ENCODE measurements at regions not wholly inside any gene's neighbourhood (a gene's known extent, or its start where the extent isn't known, plus 50 kb on each side); places are given as distances from the start of the nearest gene placed in this dataset.

DNA sequence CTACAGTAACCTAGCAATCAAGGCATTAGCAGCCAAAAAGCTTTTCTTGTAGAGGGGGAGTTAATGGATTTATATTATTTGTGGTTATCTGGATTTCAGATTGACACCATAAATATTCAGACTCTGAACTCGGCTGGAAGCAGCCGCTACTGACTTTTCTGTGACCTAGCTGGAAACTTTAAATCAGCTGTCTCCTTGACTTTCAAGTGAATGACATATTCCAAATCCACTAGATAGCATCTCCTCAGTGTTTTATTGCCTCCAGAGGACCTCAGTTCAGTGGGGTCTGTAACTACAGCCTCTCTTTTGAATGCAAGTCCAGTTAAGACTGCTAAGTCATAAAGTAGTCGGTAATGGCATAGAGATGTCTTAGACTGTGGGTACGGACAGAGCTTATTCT lies 448.5 kb downstream of the NUF2 start:
- Mint-ChIP-seq H3K36me3 (ENCODE audit: low read depth) (no peaks in the 10 kb centered on the region), H3K27me3 (ENCODE audit: low read depth) (peaks cover 1% of the 10 kb centered on the region), H3K4me3 (ENCODE audit: unreplicated experiment) (no peak overlapping the region), H3K27ac (ENCODE audit: unreplicated experiment) (no peak overlapping the region), H3K4me1 (ENCODE audit: low read depth) (no peaks in the 10 kb centered on the region), H3K9me3 (ENCODE audit: low read depth) (peaks cover 3% of the 10 kb centered on the region)
- TF ChIP-seq, protein P1, sequence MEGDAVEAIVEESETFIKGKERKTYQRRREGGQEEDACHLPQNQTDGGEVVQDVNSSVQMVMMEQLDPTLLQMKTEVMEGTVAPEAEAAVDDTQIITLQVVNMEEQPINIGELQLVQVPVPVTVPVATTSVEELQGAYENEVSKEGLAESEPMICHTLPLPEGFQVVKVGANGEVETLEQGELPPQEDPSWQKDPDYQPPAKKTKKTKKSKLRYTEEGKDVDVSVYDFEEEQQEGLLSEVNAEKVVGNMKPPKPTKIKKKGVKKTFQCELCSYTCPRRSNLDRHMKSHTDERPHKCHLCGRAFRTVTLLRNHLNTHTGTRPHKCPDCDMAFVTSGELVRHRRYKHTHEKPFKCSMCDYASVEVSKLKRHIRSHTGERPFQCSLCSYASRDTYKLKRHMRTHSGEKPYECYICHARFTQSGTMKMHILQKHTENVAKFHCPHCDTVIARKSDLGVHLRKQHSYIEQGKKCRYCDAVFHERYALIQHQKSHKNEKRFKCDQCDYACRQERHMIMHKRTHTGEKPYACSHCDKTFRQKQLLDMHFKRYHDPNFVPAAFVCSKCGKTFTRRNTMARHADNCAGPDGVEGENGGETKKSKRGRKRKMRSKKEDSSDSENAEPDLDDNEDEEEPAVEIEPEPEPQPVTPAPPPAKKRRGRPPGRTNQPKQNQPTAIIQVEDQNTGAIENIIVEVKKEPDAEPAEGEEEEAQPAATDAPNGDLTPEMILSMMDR (IDR thresholded peaks at IDR 0.05) = no peak
- no peak for DNase-seq (ENCODE audit: low spot score)

DNA sequence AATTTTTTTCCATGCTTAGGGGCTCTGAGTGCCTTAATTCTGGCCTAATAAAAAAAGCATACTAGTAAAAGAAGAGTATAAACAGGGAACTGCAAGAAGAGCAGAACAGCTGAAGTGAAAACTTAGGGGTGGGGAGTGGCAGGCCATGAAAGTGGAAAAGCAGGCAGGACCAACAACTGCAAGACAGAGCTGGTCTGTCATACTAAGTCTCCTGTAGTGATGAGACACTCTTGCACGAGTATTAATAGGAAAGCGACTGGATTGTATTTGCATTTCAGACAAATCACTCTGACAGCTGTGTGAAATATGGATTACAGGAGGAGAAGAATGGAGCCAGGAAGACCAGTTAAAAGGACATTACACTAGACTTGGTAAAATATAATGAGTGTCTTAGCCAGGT lies 449.9 kb downstream of the NUF2 start:
- Mint-ChIP-seq H3K27me3 (ENCODE audit: low read depth) (peaks cover 1% of the 10 kb centered on the region), H3K4me3 (ENCODE audit: unreplicated experiment) (no peak overlapping the region), H3K9me3 (ENCODE audit: low read depth) (no peaks in the 10 kb centered on the region), H3K36me3 (ENCODE audit: low read depth) (no peaks in the 10 kb centered on the region), H3K4me1 (ENCODE audit: low read depth) (no peaks in the 10 kb centered on the region), H3K27ac (ENCODE audit: unreplicated experiment) (no peak overlapping the region)
- no peak for DNase-seq (ENCODE audit: low spot score)
- TF ChIP-seq, protein P1 (IDR thresholded peaks at IDR 0.05) = no peak

DNA sequence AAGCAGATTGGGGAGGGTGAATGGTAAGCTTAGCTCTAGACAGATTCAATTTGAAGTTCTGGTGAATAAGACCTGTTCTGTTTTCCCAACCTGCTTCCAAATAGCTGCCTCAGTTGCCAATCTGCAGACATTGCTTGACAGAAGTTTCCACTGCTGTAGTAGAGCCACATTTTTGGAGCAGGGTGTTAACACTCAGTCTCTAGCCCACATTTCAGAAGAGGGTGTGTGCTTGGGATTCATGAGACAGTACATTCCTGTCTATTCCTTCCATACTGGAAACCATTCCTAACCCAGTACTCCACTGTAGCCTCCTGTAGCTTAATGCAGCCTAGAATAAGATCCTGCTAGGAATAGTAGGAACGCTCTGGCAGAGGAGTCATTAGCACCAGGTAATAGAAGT lies 450.5 kb downstream of the NUF2 start:
- Mint-ChIP-seq H3K27me3 (ENCODE audit: low read depth) (peaks cover 1% of the 10 kb centered on the region), H3K9me3 (ENCODE audit: low read depth) (peaks cover 3% of the 10 kb centered on the region), H3K36me3 (ENCODE audit: low read depth) (no peaks in the 10 kb centered on the region), H3K27ac (ENCODE audit: unreplicated experiment) (no peak overlapping the region), H3K4me1 (ENCODE audit: low read depth) (no peaks in the 10 kb centered on the region), H3K4me3 (ENCODE audit: unreplicated experiment) (no peak overlapping the region)
- DNase-seq (ENCODE audit: low spot score) = no peak
- TF ChIP-seq, protein P1 (IDR thresholded peaks at IDR 0.05) = no peak

DNA sequence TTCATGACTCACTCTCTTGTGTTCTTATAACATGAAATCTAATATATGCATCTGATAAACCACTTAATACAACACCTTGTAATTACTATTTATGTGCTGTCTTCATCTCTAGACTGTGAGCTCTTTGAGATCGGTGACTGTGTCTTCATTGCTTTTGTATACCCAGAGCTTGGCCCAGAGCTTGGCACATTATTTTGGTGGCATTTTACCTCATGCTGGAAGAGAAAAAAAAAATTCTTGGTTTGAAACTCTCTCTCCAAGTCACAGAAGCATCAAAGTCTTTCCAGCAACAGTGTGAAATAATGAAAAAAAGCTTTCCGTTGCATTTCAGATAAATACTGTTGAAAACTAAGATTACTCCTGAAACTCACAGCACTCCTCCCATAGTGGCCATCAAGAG lies 451.6 kb downstream of the NUF2 start:
- H3K27ac Mint-ChIP-seq (ENCODE audit: unreplicated experiment) = no peak overlapping the region
- no peak overlapping the region for H3K4me3 Mint-ChIP-seq (ENCODE audit: unreplicated experiment)
- no peaks in the 10 kb centered on the region for H3K4me1 Mint-ChIP-seq (ENCODE audit: low read depth)
- H3K27me3 Mint-ChIP-seq (ENCODE audit: low read depth) = peaks cover 1% of the 10 kb centered on the region
- peaks cover 8% of the 10 kb centered on the region for H3K9me3 Mint-ChIP-seq (ENCODE audit: low read depth)
- no peaks in the 10 kb centered on the region for H3K36me3 Mint-ChIP-seq (ENCODE audit: low read depth)
- no peak for DNase-seq (ENCODE audit: low spot score)
- TF ChIP-seq, protein P1 (IDR thresholded peaks at IDR 0.05) = no peak

DNA sequence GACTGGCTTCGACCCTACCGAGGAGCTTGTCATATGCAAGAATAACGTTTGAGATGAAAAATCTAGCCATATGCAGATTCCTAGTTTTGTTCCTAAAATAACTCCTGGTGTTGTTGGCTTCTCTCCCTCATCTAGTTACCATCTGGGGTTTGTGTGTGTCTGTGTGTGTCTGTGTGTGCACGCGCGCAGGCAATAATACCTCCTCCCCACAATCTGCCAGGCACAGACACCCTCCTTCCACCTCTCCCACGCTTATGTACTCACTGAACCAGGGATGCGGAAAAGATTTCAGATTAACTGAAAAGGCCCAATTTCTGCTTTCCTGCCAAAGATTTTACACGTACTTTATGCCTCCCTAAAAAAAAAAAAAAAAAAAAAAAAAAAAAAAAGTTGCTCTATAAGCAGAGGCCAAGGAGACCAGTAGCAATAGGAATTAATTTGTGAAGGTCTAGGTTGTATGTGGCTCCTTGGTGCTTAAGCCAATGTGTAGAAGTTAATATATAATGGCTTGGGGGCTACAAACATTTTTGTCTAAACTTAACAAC lies 452.7 kb downstream of the NUF2 start:
- Mint-ChIP-seq H3K9me3 (ENCODE audit: low read depth) (peaks cover 10% of the 10 kb centered on the region), H3K36me3 (ENCODE audit: low read depth) (no peaks in the 10 kb centered on the region), H3K4me3 (ENCODE audit: unreplicated experiment) (no peak overlapping the region), H3K27me3 (ENCODE audit: low read depth) (peaks cover 1% of the 10 kb centered on the region), H3K27ac (ENCODE audit: unreplicated experiment) (no peak overlapping the region), H3K4me1 (ENCODE audit: low read depth) (no peaks in the 10 kb centered on the region)
- no peak for DNase-seq (ENCODE audit: low spot score)
- TF ChIP-seq, protein P1 (IDR thresholded peaks at IDR 0.05) = no peak
